ENCODE measurements at regions not wholly inside any gene's neighbourhood (a gene's known extent, or its start where the extent isn't known, plus 50 kb on each side); places are given as distances from the start of the nearest gene placed in this dataset.

- H3K36me3 ChIP-seq = no peaks in the 10 kb centered on the region
- intact Hi-C loops (cut with DNase I) = no loop called here
- no peak overlapping the region for H3K27ac ChIP-seq
- no peaks in the 10 kb centered on the region for H3K4me1 ChIP-seq (ENCODE audit: insufficient read depth)
- TF ChIP-seq CTCF (IDR thresholded peaks at IDR 0.05) (no peak), POLR2A (IDR thresholded peaks at IDR 0.05) (no peak), EP300 (IDR thresholded peaks at IDR 0.05) (no peak)
- no peaks in the 10 kb centered on the region for H3K27me3 ChIP-seq
- WGBS, 3 donors = 92 to 97% (median 93%) methylated on average over 2 of the region's 2 CpGs
- no peak overlapping the region for H3K4me3 ChIP-seq
- DNase-seq = no peak
- no peaks in the 10 kb centered on the region for H3K9me3 ChIP-seq
Measured at GRCh38 chr2:220226076-220226475, 598.6 kb downstream of the SLC4A3 start.

- no peak overlapping the region for H3K4me3 ChIP-seq
- DNase-seq = no peak
- TF ChIP-seq POLR2A (IDR thresholded peaks at IDR 0.05) = no peak
- TF ChIP-seq CTCF (IDR thresholded peaks at IDR 0.05) = no peak
- TF ChIP-seq EP300 (IDR thresholded peaks at IDR 0.05) = no peak
- no peaks in the 10 kb centered on the region for H3K9me3 ChIP-seq
- intact Hi-C loops (cut with DNase I) = no loop called here
- no peaks in the 10 kb centered on the region for H3K36me3 ChIP-seq
- H3K27ac ChIP-seq = no peak overlapping the region
- no peaks in the 10 kb centered on the region for H3K27me3 ChIP-seq
- WGBS, 3 donors = 85 to 93% (median 88%) methylated on average over 1 of the region's 1 CpG
- H3K4me1 ChIP-seq (ENCODE audit: insufficient read depth) = no peaks in the 10 kb centered on the region
Measured at GRCh38 chr2:220226546-220226945, 599.1 kb downstream of the SLC4A3 start.

GRCh38 chr2:220227266-220227920 is 600.0 kb downstream of the SLC4A3 start:
- no peaks in the 10 kb centered on the region for H3K36me3 ChIP-seq
- WGBS, 3 donors = 62 to 84% (median 64%) methylated on average over 4 of the region's 4 CpGs
- no peaks in the 10 kb centered on the region for H3K27me3 ChIP-seq
- no peak overlapping the region for H3K27ac ChIP-seq
- no peak overlapping the region for H3K4me3 ChIP-seq
- no peak for DNase-seq
- intact Hi-C loops (cut with DNase I) = no loop called here
- TF ChIP-seq CTCF (IDR thresholded peaks at IDR 0.05) = no peak
- no peak for TF ChIP-seq EP300 (IDR thresholded peaks at IDR 0.05)
- TF ChIP-seq POLR2A (IDR thresholded peaks at IDR 0.05) = no peak
- H3K4me1 ChIP-seq (ENCODE audit: insufficient read depth) = no peaks in the 10 kb centered on the region
- H3K9me3 ChIP-seq = no peaks in the 10 kb centered on the region

GRCh38 chr2:220228310-220229006 is 601.0 kb downstream of the SLC4A3 start:
- DNase-seq = no peak
- Histone ChIP-seq H3K36me3 (no peaks in the 10 kb centered on the region), H3K27ac (no peak overlapping the region), H3K4me3 (no peak overlapping the region), H3K27me3 (no peaks in the 10 kb centered on the region), H3K9me3 (no peaks in the 10 kb centered on the region), H3K4me1 (ENCODE audit: insufficient read depth) (no peaks in the 10 kb centered on the region)
- intact Hi-C loops (cut with DNase I) = no loop called here
- TF ChIP-seq EP300 (IDR thresholded peaks at IDR 0.05) (no peak), CTCF (IDR thresholded peaks at IDR 0.05) (no peak), POLR2A (IDR thresholded peaks at IDR 0.05) (no peak)
- 48 to 64% (median 52%) methylated on average over 8 of the region's 8 CpGs for WGBS, 3 donors
